ENCODE measurements at regions not wholly inside any gene's neighbourhood (a gene's known extent, or its start where the extent isn't known, plus 50 kb on each side); places are given as distances from the start of the nearest gene placed in this dataset.

- no peak for DNase-seq (ENCODE audit: low read depth)
Measured at GRCh38 chr4:41390661-41391060, 133.9 kb downstream of the UCHL1 start.

GRCh38 chr4:41391271-41391670 lies 134.5 kb downstream of the UCHL1 start:
- DNase-seq (ENCODE audit: low read depth), result no peak

GRCh38 chr4:41394481-41394894 lies 137.8 kb downstream of the UCHL1 start:
- no peak for DNase-seq (ENCODE audit: low read depth)

- DNase-seq (ENCODE audit: low read depth), result no peak
Measured at GRCh38 chr4:41396214-41396613, 139.5 kb downstream of the UCHL1 start.

GRCh38 chr4:41396869-41397268 lies 140.1 kb downstream of the UCHL1 start:
- no peak for DNase-seq (ENCODE audit: low read depth)

- no peak for DNase-seq (ENCODE audit: low read depth)
Measured at GRCh38 chr4:41399231-41399630, 138.7 kb upstream of the LIMCH1 start.

- no peak for DNase-seq (ENCODE audit: low read depth)
Measured at GRCh38 chr4:41400296-41400695, 137.7 kb upstream of the LIMCH1 start.

- no peak for DNase-seq (ENCODE audit: low read depth)
Measured at GRCh38 chr4:41405464-41406112, 132.4 kb upstream of the LIMCH1 start.

- DNase-seq (ENCODE audit: low read depth), result no peak
Measured at GRCh38 chr4:41406113-41406516, 131.8 kb upstream of the LIMCH1 start.

GRCh38 chr4:41408150-41408549 lies 129.8 kb upstream of the LIMCH1 start:
- no peak for DNase-seq (ENCODE audit: low read depth)

GRCh38 chr4:41408859-41409593 lies 128.9 kb upstream of the LIMCH1 start:
- DNase-seq (ENCODE audit: low read depth), result no peak

- no peak for DNase-seq (ENCODE audit: low read depth)
Measured at GRCh38 chr4:41409594-41409895, 128.4 kb upstream of the LIMCH1 start.

- DNase-seq (ENCODE audit: low read depth), result no peak
Measured at GRCh38 chr4:41410049-41410448, 127.9 kb upstream of the LIMCH1 start.

GRCh38 chr4:41413670-41414411 lies 124.1 kb upstream of the LIMCH1 start:
- no peak for DNase-seq (ENCODE audit: low read depth)

- DNase-seq (ENCODE audit: low read depth), result no peak
Measured at GRCh38 chr4:41414412-41414779, 123.6 kb upstream of the LIMCH1 start.

- no peak for DNase-seq (ENCODE audit: low read depth)
Measured at GRCh38 chr4:41418444-41418843, 119.5 kb upstream of the LIMCH1 start.

GRCh38 chr4:41420541-41420940 lies 117.4 kb upstream of the LIMCH1 start:
- no peak for DNase-seq (ENCODE audit: low read depth)

GRCh38 chr4:41423117-41423516 lies 114.8 kb upstream of the LIMCH1 start:
- DNase-seq (ENCODE audit: low read depth), result no peak

- no peak for DNase-seq (ENCODE audit: low read depth)
Measured at GRCh38 chr4:41424522-41424921, 113.4 kb upstream of the LIMCH1 start.

GRCh38 chr4:41425650-41426049 lies 112.3 kb upstream of the LIMCH1 start:
- no peak for DNase-seq (ENCODE audit: low read depth)

GRCh38 chr4:41426539-41426938 lies 111.4 kb upstream of the LIMCH1 start:
- DNase-seq (ENCODE audit: low read depth), result no peak

GRCh38 chr4:41427306-41427882 lies 110.6 kb upstream of the LIMCH1 start:
- DNase-seq (ENCODE audit: low read depth), result no peak

All from HS-5 (cell line).